HG02884 (cell line): ENCODE measurements at regions not wholly inside any gene's neighbourhood (a gene's known extent, or its start where the extent isn't known, plus 50 kb on each side); places are given as distances from the start of the nearest gene placed in this dataset.
"Not testable (repeated sequence)": the region's sequence is repeated elsewhere in the genome, so short reads cannot be mapped to it uniquely, and the experiment has no call there.

Source experiments
- ATAC-seq: cut with Tn5 transposase; IDR thresholded peaks from one replicate; pipeline ENCODE4 v1.9.1; 2021; ENCODE audit warnings: mild to moderate bottlenecking, moderate library complexity; ENCODE audit not compliant: unreplicated experiment

- no peak for ATAC-seq
Measured at GRCh38 chr2:147438882-147439281, 405.9 kb upstream of the ACVR2A start.

DNA sequence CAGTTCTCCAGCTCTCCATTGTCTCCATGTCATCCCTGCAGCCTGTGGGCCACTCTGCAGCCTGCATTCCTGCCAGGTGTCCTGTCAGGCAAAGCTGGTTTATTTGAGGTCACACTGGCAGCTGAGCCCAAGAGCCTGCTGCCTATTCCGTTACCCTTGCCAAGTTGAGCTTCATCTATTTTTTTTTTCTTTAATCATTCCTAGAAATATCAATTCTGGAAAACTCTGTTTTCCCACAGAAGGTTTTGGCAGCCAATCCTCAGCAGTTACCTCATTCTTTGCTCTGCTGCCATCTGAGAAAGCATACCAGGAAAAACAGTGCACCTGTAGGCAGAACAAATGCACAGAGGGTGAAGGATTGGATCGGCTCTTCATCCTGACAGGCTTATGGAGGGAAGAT is 411.0 kb upstream of the ACVR2A start:
- ATAC-seq, result no peak

GRCh38 chr2:147430408-147430807 is 414.4 kb upstream of the ACVR2A start:
- no peak for ATAC-seq

GRCh38 chr2:147428120-147428747 is 416.6 kb upstream of the ACVR2A start:
- ATAC-seq, result no peak

DNA sequence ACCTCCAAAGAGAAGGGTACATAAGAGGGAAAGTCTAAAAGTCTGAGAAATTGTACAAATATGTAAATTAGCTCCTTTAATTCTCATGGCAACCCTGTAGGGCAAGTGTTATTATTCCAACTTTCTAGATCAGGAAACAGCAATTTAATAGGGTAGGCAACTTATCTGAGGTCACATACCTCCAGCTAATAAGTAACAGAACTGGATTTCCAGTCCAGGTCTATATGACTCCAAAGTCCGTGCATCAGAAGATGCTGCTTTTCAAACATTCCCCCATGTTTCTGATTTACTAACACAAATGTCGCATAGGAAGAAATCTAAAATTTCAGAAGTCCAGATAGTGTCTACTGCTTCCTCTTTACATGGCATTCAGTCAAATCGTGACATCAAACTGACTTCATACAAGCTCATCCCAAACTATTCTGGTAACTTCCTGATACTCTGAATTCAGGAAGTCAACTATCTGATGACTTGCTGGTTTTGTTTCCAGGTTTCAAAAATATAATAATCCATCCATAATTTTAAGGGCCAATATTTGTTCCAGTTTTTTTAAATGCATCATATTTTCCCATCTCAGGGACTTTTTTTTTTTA is 419.3 kb upstream of the ACVR2A start:
- no peak for ATAC-seq

- no peak for ATAC-seq
Measured at GRCh38 chr2:147424766-147425165, 420.1 kb upstream of the ACVR2A start.

- ATAC-seq, result no peak
Measured at GRCh38 chr2:147420947-147421675, 423.7 kb upstream of the ACVR2A start.

- no peak for ATAC-seq
Measured at GRCh38 chr2:147420517-147420916, 424.3 kb upstream of the ACVR2A start.

GRCh38 chr2:147416099-147416498 is 428.7 kb upstream of the ACVR2A start:
- no peak for ATAC-seq

- ATAC-seq, result not testable (repeated sequence)
Measured at GRCh38 chr2:147414656-147415055, 430.2 kb upstream of the ACVR2A start.

- no peak for ATAC-seq
Measured at GRCh38 chr2:147408357-147408756, 436.5 kb upstream of the ACVR2A start.

DNA sequence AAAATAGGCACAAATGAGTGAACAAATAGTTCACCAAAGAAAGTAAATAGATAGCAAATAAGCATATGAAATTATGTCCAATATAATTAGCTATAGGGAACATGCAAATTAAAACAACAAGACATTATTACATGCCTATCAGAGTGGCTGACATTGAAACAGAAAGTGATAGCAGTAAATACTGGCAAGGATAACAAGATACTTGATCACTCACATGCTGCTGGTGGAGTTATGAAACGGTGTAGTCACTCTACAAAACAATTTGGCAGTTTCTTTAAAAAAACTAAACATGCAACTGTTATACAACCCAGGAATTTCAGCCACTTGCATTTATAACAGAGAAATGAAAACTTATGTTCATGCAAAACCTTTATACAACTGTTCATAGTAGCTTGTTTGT is 439.2 kb upstream of the ACVR2A start:
- no peak for ATAC-seq

DNA sequence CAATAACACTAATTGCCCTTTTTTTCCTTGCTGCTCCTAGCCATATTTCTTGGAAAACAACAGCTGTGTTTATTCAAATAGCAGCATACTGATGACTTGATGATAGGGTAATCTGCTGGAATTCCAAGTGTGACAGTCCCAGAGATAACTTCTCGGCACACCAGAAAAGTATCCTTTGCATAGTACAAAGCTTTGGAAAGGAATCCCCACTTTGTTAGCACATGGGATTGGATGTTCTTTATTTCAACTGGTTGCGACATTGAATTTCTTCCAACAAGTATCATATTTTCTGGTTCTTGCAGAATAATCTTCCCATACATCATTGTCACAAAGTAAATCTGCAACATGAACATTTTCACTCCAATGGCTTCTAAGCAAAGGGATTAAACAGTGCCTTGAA is 445.8 kb upstream of the ACVR2A start:
- no peak for ATAC-seq

DNA sequence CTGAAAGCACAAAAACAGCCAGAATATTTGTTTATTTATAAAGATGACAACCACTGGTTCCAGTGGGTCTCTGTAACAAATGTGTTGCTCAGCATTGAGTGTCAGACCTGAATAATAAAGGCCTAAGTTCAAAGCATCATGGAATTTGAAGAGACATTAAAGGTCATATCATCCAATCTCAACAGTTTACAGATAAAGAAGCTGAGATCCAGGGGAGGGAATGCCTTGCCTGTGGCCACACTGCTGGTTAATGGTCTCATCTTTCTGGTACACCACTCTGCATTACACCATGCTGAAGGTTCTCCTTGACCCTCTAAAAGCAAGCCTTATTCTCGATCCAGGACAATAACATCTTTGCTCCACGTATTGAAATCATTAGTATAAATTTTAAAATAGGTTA is 446.5 kb upstream of the ACVR2A start:
- no peak for ATAC-seq

- ATAC-seq, result no peak
Measured at GRCh38 chr2:147396890-147397289, 447.9 kb upstream of the ACVR2A start.

GRCh38 chr2:147394179-147394790 is 450.5 kb upstream of the ACVR2A start:
- no peak for ATAC-seq

GRCh38 chr2:147392180-147392579 is 452.6 kb upstream of the ACVR2A start:
- no peak for ATAC-seq

- ATAC-seq, result no peak
Measured at GRCh38 chr2:147390475-147390874, 454.4 kb upstream of the ACVR2A start.

DNA sequence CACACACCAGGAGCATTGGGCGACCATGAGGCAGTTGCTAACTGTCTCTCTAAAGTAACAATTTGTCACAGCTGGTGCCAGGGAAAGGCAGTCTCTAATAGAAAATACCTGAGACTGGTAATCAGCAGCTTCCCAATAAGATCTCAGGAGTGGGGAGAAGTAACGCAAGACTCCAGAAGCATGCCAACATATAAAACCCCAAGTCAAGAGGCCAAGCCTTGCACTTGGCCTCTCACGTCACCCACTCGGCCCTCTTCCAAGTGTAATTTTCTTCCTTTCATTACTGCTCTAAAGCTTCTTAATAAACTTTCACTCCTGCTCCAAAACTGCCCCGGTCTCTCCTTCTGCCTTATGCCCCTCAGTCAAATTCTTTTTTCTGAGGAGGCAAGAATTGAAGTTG is 455.6 kb upstream of the ACVR2A start:
- no peak for ATAC-seq

GRCh38 chr2:147388217-147388616 is 456.6 kb upstream of the ACVR2A start:
- ATAC-seq, result no peak

DNA sequence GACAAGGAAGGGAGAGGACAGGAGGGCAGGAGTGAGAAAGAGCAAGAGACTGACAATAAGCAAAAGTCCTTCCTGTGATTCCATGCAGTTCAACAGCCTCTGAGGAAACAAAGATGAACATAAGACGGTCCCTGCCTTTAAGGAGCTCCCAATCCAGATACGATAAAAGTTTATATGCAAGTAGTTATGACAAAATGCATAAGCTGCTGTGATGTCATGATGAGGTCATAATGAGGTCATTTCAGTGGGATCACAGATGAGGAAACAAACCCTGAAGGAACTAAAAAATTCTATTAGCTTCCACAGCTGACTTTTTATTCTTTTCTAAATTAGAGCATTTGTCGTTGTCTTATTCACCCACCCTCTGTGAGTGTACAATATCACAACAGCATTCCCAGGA is 458.5 kb upstream of the ACVR2A start:
- ATAC-seq, result no peak

DNA sequence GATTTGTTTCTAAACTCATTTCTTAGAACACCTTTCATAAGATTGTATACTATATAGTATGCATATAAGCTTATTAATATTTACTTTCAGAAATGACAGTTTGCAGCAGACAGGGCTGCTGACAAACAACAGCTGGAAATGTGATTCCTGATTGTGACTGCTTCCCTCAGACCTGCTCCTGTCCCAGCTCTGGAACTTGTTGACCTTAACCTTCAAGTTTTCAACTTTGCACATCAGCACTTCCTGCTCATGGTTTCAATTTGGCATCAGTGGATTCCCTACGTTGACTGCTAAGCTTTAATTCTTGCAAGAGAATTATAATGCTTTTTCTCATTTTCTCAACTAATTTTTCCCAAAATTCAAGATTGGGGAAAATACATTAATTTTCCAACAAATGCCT is 459.2 kb upstream of the ACVR2A start:
- no peak for ATAC-seq
